Kidney (tissue), 13 donors: ENCODE measurements at regions not wholly inside any gene's neighbourhood (a gene's known extent, or its start where the extent isn't known, plus 50 kb on each side); places are given as distances from the start of the nearest gene placed in this dataset.
"Not testable (repeated sequence)": the region's sequence is repeated elsewhere in the genome, so short reads cannot be mapped to it uniquely, and the experiment has no call there.

ENCODE experiments used
- DNase-seq, 5 donors: peaks; one replicate each; pipeline ENCODE4 v3.0.0-alpha.2; 2013 to 2020
- FAIRE-seq: peaks from 2 replicates; lab custom pipeline; 2012; peaks lifted over from hg19 to GRCh38; lab: Jason Lieb, UNC
- H3K27ac ChIP-seq, 2 donors: one replicate each; pipeline ENCODE4 v1.7.0; 2013; ENCODE audit warnings: low read depth in 2 of 2, low read length in 2 of 2, inconsistent platforms in 1 of 2
- H3K27me3 ChIP-seq: one replicate; pipeline ENCODE4 v1.7.1; 2013; ENCODE audit warnings: low read length, inconsistent platforms; ENCODE audit not compliant: control insufficient read depth, insufficient read depth
- H3K36me3 ChIP-seq, 3 donors: one replicate each; pipeline versions ENCODE4 v1.7.0 to v1.7.1; 2013; ENCODE audit warnings: low read length in 3 of 3, control low read depth in 1 of 3, inconsistent platforms in 1 of 3; ENCODE audit not compliant: insufficient read depth in 3 of 3, control insufficient read depth in 2 of 3
- H3K4me1 ChIP-seq, 3 donors: one replicate each; pipeline versions ENCODE4 v1.7.0 to v1.7.1; 2013; ENCODE audit warnings: low read length in 3 of 3, inconsistent platforms in 1 of 3, low read depth in 1 of 3; ENCODE audit not compliant: control insufficient read depth in 2 of 3, insufficient read depth in 2 of 3
- H3K4me3 ChIP-seq, 3 donors: one replicate each; pipeline versions ENCODE4 v1.7.0 to v1.8.1; 2013; ENCODE audit warnings: low read length in 3 of 3, control low read depth in 1 of 3, inconsistent platforms in 1 of 3
- H3K9ac ChIP-seq, 3 donors: one replicate each; pipeline versions ENCODE4 v1.7.0 to v1.7.1; 2013; ENCODE audit warnings: low read length in 3 of 3, control low read depth in 1 of 3, inconsistent platforms in 1 of 3
- H3K9me3 ChIP-seq, 3 donors: one replicate each; pipeline versions ENCODE4 v1.7.0 to v1.7.1; 2013; ENCODE audit warnings: low read length in 3 of 3, control low read depth in 1 of 3, inconsistent platforms in 1 of 3; ENCODE audit not compliant: control insufficient read depth in 2 of 3, insufficient read depth in 1 of 3
- CTCF ChIP-seq: IDR thresholded peaks from 3 replicates; pipeline ENCODE4 v1.5.1; 2012; ENCODE audit warnings: mild to moderate bottlenecking, moderate library complexity, borderline replicate concordance; ENCODE audit not compliant: insufficient read depth; ENCODE audit errors: extremely low read depth
- intact Hi-C: fragments of 100-400 bp; cut with DNase I; formaldehyde crosslinking; loops from one replicate; pipeline ENCODE4 v1.11.1; 2022
- donor health status: control.
- donor health status: control.
- donor health status: control.
- donor health status: control.
- donor health status: control.
- donor health status: DM: yes; HTN: yes; CAD: no.
- donor health status: Normal renal cell carcinoma (clear cell type).

GRCh38 chr15:59812250-59812870 lies 123.2 kb upstream of the BNIP2 start:
- H3K27me3 ChIP-seq = peaks cover 2% of the 10 kb centered on the region
- intact Hi-C loops = no loop called here
- no peak overlapping the region for H3K9ac ChIP-seq
- FAIRE-seq (no peak), DNase-seq (no peak)
- H3K9me3 ChIP-seq = peaks cover 0 to 3% (median 0%) of the 10 kb centered on the region in 3 donors
- H3K27ac ChIP-seq = no peak overlapping the region
- no peak for TF ChIP-seq CTCF
- H3K36me3 ChIP-seq = no peaks in the 10 kb centered on the region
- no peaks in the 10 kb centered on the region for H3K4me1 ChIP-seq
- H3K4me3 ChIP-seq = no peak overlapping the region

GRCh38 chr15:59803293-59803966 lies 114.3 kb upstream of the BNIP2 start:
- H3K9ac ChIP-seq, H3K36me3 ChIP-seq, H3K9me3 ChIP-seq, H3K27ac ChIP-seq, intact Hi-C loops, H3K4me1 ChIP-seq, H3K27me3 ChIP-seq, FAIRE-seq: not testable (repeated sequence)
- peak in 4 of 5 donors; percentile 34 to 64 (median 61) for DNase-seq
- peak overlapping the region in 1 of 3 donors; percentile 13 for H3K4me3 ChIP-seq

GRCh38 chr15:59801649-59802048 lies 112.5 kb upstream of the BNIP2 start:
- intact Hi-C loops = no loop called here
- H3K9me3 ChIP-seq = no peaks in the 10 kb centered on the region
- H3K9ac ChIP-seq = no peak overlapping the region
- FAIRE-seq (no peak), DNase-seq (no peak)
- H3K36me3 ChIP-seq = no peaks in the 10 kb centered on the region
- H3K4me1 ChIP-seq = no peaks in the 10 kb centered on the region
- no peak overlapping the region for H3K4me3 ChIP-seq
- H3K27me3 ChIP-seq = no peaks in the 10 kb centered on the region
- TF ChIP-seq CTCF = no peak
- no peak overlapping the region for H3K27ac ChIP-seq

- Histone ChIP-seq H3K36me3 (no peaks in the 10 kb centered on the region), H3K4me1 (no peaks in the 10 kb centered on the region), H3K9ac (no peak overlapping the region), H3K27me3 (no peaks in the 10 kb centered on the region), H3K27ac (no peak overlapping the region), H3K4me3 (no peak overlapping the region), H3K9me3 (no peaks in the 10 kb centered on the region)
- intact Hi-C loops = no loop called here
- no peak for TF ChIP-seq CTCF
- DNase-seq = no peak
- FAIRE-seq = no peak
These were observed 109.4 kb upstream of the BNIP2 start for GRCh38 chr15:59798605-59798917.
